ENCODE measurements at regions not wholly inside any gene's neighbourhood (a gene's known extent, or its start where the extent isn't known, plus 50 kb on each side); places are given as distances from the start of the nearest gene placed in this dataset.

GRCh38 chr3:87798567-87798947, 260.2 kb downstream of the CGGBP1 start:
- no peak for TF ChIP-seq CTCF (IDR thresholded peaks at IDR 0.05; ENCODE audit: insufficient read depth in 1 of 2, low read depth in 1 of 2, low read length in 1 of 2, severe bottlenecking in 1 of 2, unreplicated experiment in 1 of 2)
- H3K36me3 ChIP-seq (ENCODE audit: control insufficient read depth, insufficient read depth, low read length): no peaks in the 10 kb centered on the region
- H3K4me1 Mint-ChIP-seq (ENCODE audit: low read depth, unreplicated experiment): no peaks in the 10 kb centered on the region
- H3K4me1 ChIP-seq: no peaks in the 10 kb centered on the region
- H3K9me3 ChIP-seq: no peaks in the 10 kb centered on the region
- H3K27me3 Mint-ChIP-seq (ENCODE audit: insufficient read depth, unreplicated experiment): peaks cover 23% of the 10 kb centered on the region
- no peaks in the 10 kb centered on the region for H3K36me3 Mint-ChIP-seq (ENCODE audit: insufficient read depth, unreplicated experiment)
- no peak for DNase-seq
- no peaks in the 10 kb centered on the region for H3K9me3 Mint-ChIP-seq (ENCODE audit: unreplicated experiment)
- H3K27ac Mint-ChIP-seq (ENCODE audit: unreplicated experiment): no peak overlapping the region
- ChIA-PET POLR2A (no interaction called here), CTCF (no interaction called here)
- intact Hi-C loops (cut with micrococcal nuclease; ENCODE audit: unreplicated experiment): no loop called here
- no peaks in the 10 kb centered on the region for H3K27me3 ChIP-seq (replicated peaks; ENCODE audit: control insufficient read depth, insufficient read depth, low read length)
- no peak overlapping the region for H3K4me3 ChIP-seq (ENCODE audit: low read depth, low read length)
- H3K4me3 Mint-ChIP-seq (ENCODE audit: unreplicated experiment): no peak overlapping the region
- no TSS peak for BruUV-seq (replicated peaks)

GRCh38 chr3:87797872-87798566, 260.8 kb downstream of the CGGBP1 start:
- no peaks in the 10 kb centered on the region for H3K27me3 ChIP-seq (replicated peaks; ENCODE audit: control insufficient read depth, insufficient read depth, low read length)
- H3K9me3 Mint-ChIP-seq (ENCODE audit: unreplicated experiment): no peaks in the 10 kb centered on the region
- no peaks in the 10 kb centered on the region for H3K36me3 Mint-ChIP-seq (ENCODE audit: insufficient read depth, unreplicated experiment)
- no peaks in the 10 kb centered on the region for H3K9me3 ChIP-seq
- no peak for DNase-seq
- no peak overlapping the region for H3K4me3 ChIP-seq (ENCODE audit: low read depth, low read length)
- no peak for TF ChIP-seq CTCF (IDR thresholded peaks at IDR 0.05; ENCODE audit: insufficient read depth in 1 of 2, low read depth in 1 of 2, low read length in 1 of 2, severe bottlenecking in 1 of 2, unreplicated experiment in 1 of 2)
- no peaks in the 10 kb centered on the region for H3K4me1 Mint-ChIP-seq (ENCODE audit: low read depth, unreplicated experiment)
- CTCF ChIA-PET: no interaction called here
- H3K36me3 ChIP-seq (ENCODE audit: control insufficient read depth, insufficient read depth, low read length): no peaks in the 10 kb centered on the region
- intact Hi-C loops (cut with micrococcal nuclease; ENCODE audit: unreplicated experiment): no loop called here
- H3K27ac Mint-ChIP-seq (ENCODE audit: unreplicated experiment): no peak overlapping the region
- BruUV-seq (replicated peaks): no TSS peak
- peaks cover 28% of the 10 kb centered on the region for H3K27me3 Mint-ChIP-seq (ENCODE audit: insufficient read depth, unreplicated experiment)
- H3K4me1 ChIP-seq: no peaks in the 10 kb centered on the region
- POLR2A ChIA-PET: no interaction called here
- no peak overlapping the region for H3K4me3 Mint-ChIP-seq (ENCODE audit: unreplicated experiment)

GRCh38 chr3:87796843-87797185, 262.0 kb downstream of the CGGBP1 start:
- Histone ChIP-seq H3K4me1 (no peaks in the 10 kb centered on the region), H3K4me3 (ENCODE audit: low read depth, low read length) (no peak overlapping the region), H3K27me3 (replicated peaks; ENCODE audit: control insufficient read depth, insufficient read depth, low read length) (no peaks in the 10 kb centered on the region), H3K36me3 (ENCODE audit: control insufficient read depth, insufficient read depth, low read length) (no peaks in the 10 kb centered on the region), H3K9me3 (no peaks in the 10 kb centered on the region)
- POLR2A ChIA-PET: no interaction called here
- no peak overlapping the region for H3K27ac Mint-ChIP-seq (ENCODE audit: unreplicated experiment)
- H3K27me3 Mint-ChIP-seq (ENCODE audit: insufficient read depth, unreplicated experiment): peaks cover 33% of the 10 kb centered on the region
- H3K4me1 Mint-ChIP-seq (ENCODE audit: low read depth, unreplicated experiment): peaks cover 7% of the 10 kb centered on the region
- H3K4me3 Mint-ChIP-seq (ENCODE audit: unreplicated experiment): no peak overlapping the region
- no peaks in the 10 kb centered on the region for H3K36me3 Mint-ChIP-seq (ENCODE audit: insufficient read depth, unreplicated experiment)
- intact Hi-C loops (cut with micrococcal nuclease; ENCODE audit: unreplicated experiment): no loop called here
- DNase-seq: no peak
- CTCF ChIA-PET: no interaction called here
- no peaks in the 10 kb centered on the region for H3K9me3 Mint-ChIP-seq (ENCODE audit: unreplicated experiment)
- TF ChIP-seq CTCF (IDR thresholded peaks at IDR 0.05; ENCODE audit: insufficient read depth in 1 of 2, low read depth in 1 of 2, low read length in 1 of 2, severe bottlenecking in 1 of 2, unreplicated experiment in 1 of 2): no peak
- no TSS peak for BruUV-seq (replicated peaks)

Measured in Caco-2 (cell line).